Peyer's patch (tissue), 4 donors: ENCODE measurements at regions not wholly inside any gene's neighbourhood (a gene's known extent, or its start where the extent isn't known, plus 50 kb on each side); places are given as distances from the start of the nearest gene placed in this dataset.

Experiments
- DNase-seq, 3 donors: peaks; one replicate each; pipeline ENCODE4 v3.0.0-alpha.2; 2017 to 2019
- H3K27ac ChIP-seq, 4 donors: fragments of 200-600 bp; sonication (generic); one replicate each; pipeline ENCODE4 v1.5.1; 2016 to 2019
- H3K27me3 ChIP-seq, 2 donors: fragments of 200-600 bp; sonication (generic); one replicate each; pipeline ENCODE4 v1.5.1; 2019
- H3K36me3 ChIP-seq, 3 donors: fragments of 200-600 bp; sonication (generic); one replicate each; pipeline ENCODE4 v1.5.1; 2016 to 2019
- H3K4me1 ChIP-seq, 4 donors: fragments of 200-600 bp; sonication (generic); one replicate each; pipeline ENCODE4 v1.5.1; 2016 to 2019
- H3K4me3 ChIP-seq, 4 donors: fragments of 200-600 bp; sonication (generic); 1 replicate in 3 of 4; 2 replicates in 1 of 4; pipeline ENCODE4 v1.5.1; 2016 to 2019; ENCODE audit warnings: mild to moderate bottlenecking in 1 of 4
- H3K9me3 ChIP-seq, 4 donors: fragments of 200-600 bp; sonication (generic); one replicate each; pipeline ENCODE4 v1.5.1; 2016 to 2019; ENCODE audit warnings: mild to moderate bottlenecking in 1 of 4
- POLR2A ChIP-seq, 2 donors: fragments of 450-650 bp; IDR thresholded peaks; one replicate each; pipeline ENCODE4 v1.5.1; 2017; ENCODE audit warnings: antibody characterized with exemption in 2 of 2, mild to moderate bottlenecking in 2 of 2, moderate library complexity in 2 of 2
- TF ChIP-seq, protein P1 (sequence below), 6 experiments: fragments of 450-650 bp in 4 of 6; fragments of 200-600 bp in 2 of 6; sonication (generic) in 1 of 6; IDR thresholded peaks; one replicate each; pipeline ENCODE4 v1.5.1; 2017 to 2019; ENCODE audit warnings: antibody characterized with exemption in 6 of 6, mild to moderate bottlenecking in 3 of 6, moderate library complexity in 1 of 6

DNA sequence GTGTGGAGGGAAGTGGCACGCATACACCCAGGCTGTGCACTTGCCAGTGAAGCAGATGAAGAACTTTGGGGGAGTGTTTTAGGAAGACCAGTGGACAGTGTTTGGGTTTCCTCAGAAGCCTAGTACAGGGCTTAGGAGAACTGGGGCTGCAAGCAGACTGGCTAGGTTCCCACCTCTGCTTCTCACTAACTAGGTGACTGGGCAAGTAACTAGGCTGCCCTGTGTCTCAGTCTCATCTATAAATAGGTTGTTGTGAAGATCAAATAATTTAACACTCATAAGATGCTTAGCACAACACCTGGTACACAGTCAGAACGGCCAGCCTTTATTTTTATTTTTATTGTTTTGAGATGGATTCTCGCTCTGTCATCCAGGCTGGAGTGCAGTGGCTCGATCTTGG is 312.1 kb downstream of the CDH26 start:
- Histone ChIP-seq H3K27me3 (no peaks in the 10 kb centered on the region), H3K27ac (no peak overlapping the region), H3K4me1 (no peaks in the 10 kb centered on the region), H3K9me3 (no peaks in the 10 kb centered on the region), H3K36me3 (no peaks in the 10 kb centered on the region), H3K4me3 (no peak overlapping the region)
- no peak for DNase-seq
- no peak for TF ChIP-seq POLR2A (IDR thresholded peaks at IDR 0.05)
- TF ChIP-seq, protein P1, sequence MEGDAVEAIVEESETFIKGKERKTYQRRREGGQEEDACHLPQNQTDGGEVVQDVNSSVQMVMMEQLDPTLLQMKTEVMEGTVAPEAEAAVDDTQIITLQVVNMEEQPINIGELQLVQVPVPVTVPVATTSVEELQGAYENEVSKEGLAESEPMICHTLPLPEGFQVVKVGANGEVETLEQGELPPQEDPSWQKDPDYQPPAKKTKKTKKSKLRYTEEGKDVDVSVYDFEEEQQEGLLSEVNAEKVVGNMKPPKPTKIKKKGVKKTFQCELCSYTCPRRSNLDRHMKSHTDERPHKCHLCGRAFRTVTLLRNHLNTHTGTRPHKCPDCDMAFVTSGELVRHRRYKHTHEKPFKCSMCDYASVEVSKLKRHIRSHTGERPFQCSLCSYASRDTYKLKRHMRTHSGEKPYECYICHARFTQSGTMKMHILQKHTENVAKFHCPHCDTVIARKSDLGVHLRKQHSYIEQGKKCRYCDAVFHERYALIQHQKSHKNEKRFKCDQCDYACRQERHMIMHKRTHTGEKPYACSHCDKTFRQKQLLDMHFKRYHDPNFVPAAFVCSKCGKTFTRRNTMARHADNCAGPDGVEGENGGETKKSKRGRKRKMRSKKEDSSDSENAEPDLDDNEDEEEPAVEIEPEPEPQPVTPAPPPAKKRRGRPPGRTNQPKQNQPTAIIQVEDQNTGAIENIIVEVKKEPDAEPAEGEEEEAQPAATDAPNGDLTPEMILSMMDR (IDR thresholded peaks at IDR 0.05) = no peak

DNA sequence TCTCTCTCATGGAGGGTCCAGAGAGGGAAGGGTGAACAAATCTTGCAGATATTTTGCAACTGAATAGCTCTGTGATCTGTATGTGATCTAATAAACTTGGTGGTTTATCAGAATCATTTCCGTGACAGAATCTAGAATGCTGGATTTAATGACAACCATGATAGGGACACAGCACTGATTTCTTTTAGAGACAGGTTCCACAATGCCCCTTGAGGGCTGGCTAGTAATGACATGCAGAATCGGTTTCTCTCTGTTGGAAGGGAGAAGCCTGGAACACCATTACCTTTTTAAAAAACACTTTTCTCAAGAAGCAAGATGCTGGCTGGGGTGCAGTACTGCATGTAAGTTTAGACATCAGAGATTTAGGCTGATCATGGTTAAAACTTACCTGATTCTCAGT is 313.4 kb downstream of the CDH26 start:
- Histone ChIP-seq H3K27me3 (no peaks in the 10 kb centered on the region), H3K27ac (no peak overlapping the region), H3K4me3 (no peak overlapping the region), H3K4me1 (no peaks in the 10 kb centered on the region), H3K9me3 (no peaks in the 10 kb centered on the region), H3K36me3 (no peaks in the 10 kb centered on the region)
- TF ChIP-seq, protein P1 (IDR thresholded peaks at IDR 0.05) = no peak
- TF ChIP-seq POLR2A (IDR thresholded peaks at IDR 0.05) = no peak
- DNase-seq = no peak

DNA sequence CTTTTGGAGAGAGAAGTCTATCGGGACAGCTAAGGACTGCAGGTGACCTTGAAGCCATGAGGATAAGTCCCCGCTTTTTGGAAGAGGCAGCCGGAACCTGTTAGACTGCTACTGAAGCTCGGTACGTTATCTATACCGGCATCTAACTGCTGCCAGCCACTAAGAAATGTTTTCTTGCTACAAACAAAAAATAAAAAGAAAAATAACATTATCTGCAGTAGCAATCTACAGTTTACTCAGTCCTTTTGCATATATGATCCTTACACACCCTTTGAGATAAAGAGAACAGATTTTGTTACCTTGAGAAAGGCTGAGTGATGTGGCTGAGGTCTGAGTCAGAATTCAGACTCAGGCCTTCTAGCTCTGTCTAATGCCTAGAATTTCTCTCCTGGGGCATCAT is 314.6 kb downstream of the CDH26 start:
- no peak for DNase-seq
- Histone ChIP-seq H3K36me3 (no peaks in the 10 kb centered on the region), H3K4me3 (no peak overlapping the region), H3K4me1 (no peaks in the 10 kb centered on the region), H3K27ac (no peak overlapping the region), H3K27me3 (no peaks in the 10 kb centered on the region), H3K9me3 (no peaks in the 10 kb centered on the region)
- TF ChIP-seq, protein P1 (IDR thresholded peaks at IDR 0.05) = no peak
- no peak for TF ChIP-seq POLR2A (IDR thresholded peaks at IDR 0.05)

- Histone ChIP-seq H3K27me3 (no peaks in the 10 kb centered on the region), H3K36me3 (no peaks in the 10 kb centered on the region), H3K27ac (no peak overlapping the region), H3K4me3 (no peak overlapping the region), H3K4me1 (no peaks in the 10 kb centered on the region), H3K9me3 (no peaks in the 10 kb centered on the region)
- TF ChIP-seq POLR2A (IDR thresholded peaks at IDR 0.05) = no peak
- TF ChIP-seq, protein P1 (IDR thresholded peaks at IDR 0.05) = no peak
- DNase-seq = no peak
Observed at GRCh38 chr20:60274717-60275116, 316.5 kb downstream of the CDH26 start.

DNA sequence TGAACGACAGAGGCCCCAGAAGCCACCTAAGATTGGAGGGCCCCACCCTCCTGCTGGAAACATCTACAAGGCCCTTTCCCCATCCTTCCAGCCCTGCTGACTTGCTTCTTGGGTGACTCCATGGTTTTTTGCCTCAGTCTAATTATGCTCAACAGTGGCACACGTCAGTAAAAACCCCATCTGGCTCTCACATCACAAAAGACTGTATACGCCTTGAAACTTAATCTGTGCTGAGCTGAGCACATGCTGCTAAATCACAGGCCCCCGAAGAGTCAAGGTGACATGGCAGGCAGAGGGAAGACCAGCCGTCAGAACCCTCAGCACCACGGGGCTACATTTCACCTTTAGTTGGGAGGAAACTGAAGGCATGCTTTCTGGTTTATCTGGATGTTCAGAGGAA is 323.1 kb downstream of the CDH26 start:
- no peak for TF ChIP-seq POLR2A (IDR thresholded peaks at IDR 0.05)
- TF ChIP-seq, protein P1 (IDR thresholded peaks at IDR 0.05) = no peak
- no peaks in the 10 kb centered on the region for H3K36me3 ChIP-seq
- H3K27ac ChIP-seq = no peak overlapping the region
- no peaks in the 10 kb centered on the region for H3K9me3 ChIP-seq
- H3K27me3 ChIP-seq = no peaks in the 10 kb centered on the region
- no peak for DNase-seq
- no peaks in the 10 kb centered on the region for H3K4me1 ChIP-seq
- H3K4me3 ChIP-seq = no peak overlapping the region

- no peaks in the 10 kb centered on the region for H3K36me3 ChIP-seq
- H3K4me3 ChIP-seq = no peak overlapping the region
- no peak for DNase-seq
- TF ChIP-seq, protein P1 (IDR thresholded peaks at IDR 0.05) = no peak
- TF ChIP-seq POLR2A (IDR thresholded peaks at IDR 0.05) = no peak
- no peaks in the 10 kb centered on the region for H3K4me1 ChIP-seq
- no peak overlapping the region for H3K27ac ChIP-seq
- H3K27me3 ChIP-seq = no peaks in the 10 kb centered on the region
- H3K9me3 ChIP-seq = no peaks in the 10 kb centered on the region
Observed at GRCh38 chr20:60283281-60283680, 325.1 kb downstream of the CDH26 start.
